ENCODE measurements at regions not wholly inside any gene's neighbourhood (a gene's known extent, or its start where the extent isn't known, plus 50 kb on each side); places are given as distances from the start of the nearest gene placed in this dataset.

- intact Hi-C loops (cut with DNase I; ENCODE audit: low total_unique reads): no loop called here
- Histone ChIP-seq H3K36me3 (no peaks in the 10 kb centered on the region), H3K4me3 (no peak overlapping the region), H3K27ac (no peak overlapping the region), H3K4me1 (no peaks in the 10 kb centered on the region), H3K27me3 (replicated peaks in 1 of 7) (peaks cover 0 to 3% (median 0%) of the 10 kb centered on the region in 7 donors), H3K9me3 (peaks cover 0 to under 1% (median 0%) of the 10 kb centered on the region in 8 donors)
- WGBS, 5 donors: 70 to 83% (median 80%) methylated on average over 4 of the region's 4 CpGs
- no peak for DNase-seq
- TF ChIP-seq POLR2AphosphoS5 (IDR thresholded peaks at IDR 0.05) (no peak), CTCF (IDR thresholded peaks at IDR 0.05 in 8 of 11, conservative IDR thresholded peaks at IDR 0.05 in 3 of 11) (no peak), POLR2A (IDR thresholded peaks at IDR 0.05) (no peak)
Observed at GRCh38 chr9:87139099-87139730, 191.9 kb upstream of the GAS1 start.

DNA sequence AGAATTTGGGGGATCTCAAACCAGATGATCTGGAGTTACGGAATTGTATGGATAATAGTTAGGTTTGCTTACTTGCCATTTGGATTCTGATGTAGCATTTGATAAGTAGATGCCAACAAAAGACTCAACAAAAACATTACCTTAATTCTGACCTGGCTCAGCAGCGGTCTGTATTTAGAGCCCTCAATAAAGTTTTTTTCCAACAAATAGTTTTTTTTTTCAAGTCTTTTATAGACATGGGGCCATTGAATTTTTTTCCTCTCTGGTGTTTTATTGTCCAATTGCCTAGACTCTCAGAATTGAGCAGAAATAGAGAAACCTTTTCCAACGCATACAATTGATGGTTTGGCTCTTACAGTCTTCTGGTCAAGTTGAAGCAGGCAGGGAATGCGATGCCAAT lies 192.8 kb upstream of the GAS1 start:
- H3K9me3 ChIP-seq: no peaks in the 10 kb centered on the region
- intact Hi-C loops (cut with DNase I; ENCODE audit: low total_unique reads): no loop called here
- H3K36me3 ChIP-seq: no peaks in the 10 kb centered on the region
- no peaks in the 10 kb centered on the region for H3K4me1 ChIP-seq
- WGBS, 5 donors: 80 to 92% (median 88%) methylated on average over 4 of the region's 4 CpGs
- H3K4me3 ChIP-seq: no peak overlapping the region
- DNase-seq: no peak
- H3K27me3 ChIP-seq (replicated peaks in 1 of 7): peaks cover 0 to 3% (median 0%) of the 10 kb centered on the region in 7 donors
- TF ChIP-seq POLR2A (IDR thresholded peaks at IDR 0.05) (no peak), CTCF (IDR thresholded peaks at IDR 0.05 in 8 of 11, conservative IDR thresholded peaks at IDR 0.05 in 3 of 11) (no peak), POLR2AphosphoS5 (IDR thresholded peaks at IDR 0.05) (no peak)
- H3K27ac ChIP-seq: no peak overlapping the region

- Histone ChIP-seq H3K9me3 (no peaks in the 10 kb centered on the region), H3K27me3 (replicated peaks in 1 of 7) (peaks cover 0 to 3% (median 0%) of the 10 kb centered on the region in 7 donors), H3K4me3 (no peak overlapping the region), H3K4me1 (no peaks in the 10 kb centered on the region), H3K27ac (no peak overlapping the region), H3K36me3 (no peaks in the 10 kb centered on the region)
- WGBS, 5 donors: 70 to 82% (median 76%) methylated on average over 6 of the region's 6 CpGs
- TF ChIP-seq CTCF (IDR thresholded peaks at IDR 0.05 in 8 of 11, conservative IDR thresholded peaks at IDR 0.05 in 3 of 11): no peak
- no peak for TF ChIP-seq POLR2A (IDR thresholded peaks at IDR 0.05)
- no peak for TF ChIP-seq POLR2AphosphoS5 (IDR thresholded peaks at IDR 0.05)
- intact Hi-C loops (cut with DNase I; ENCODE audit: low total_unique reads): no loop called here
- no peak for DNase-seq
Observed at GRCh38 chr9:87140605-87141109, 193.4 kb upstream of the GAS1 start.

GRCh38 chr9:87141124-87141523 lies 193.8 kb upstream of the GAS1 start:
- Histone ChIP-seq H3K9me3 (no peaks in the 10 kb centered on the region), H3K36me3 (no peaks in the 10 kb centered on the region), H3K4me3 (no peak overlapping the region), H3K27ac (no peak overlapping the region), H3K4me1 (no peaks in the 10 kb centered on the region), H3K27me3 (replicated peaks in 1 of 7) (peaks cover 0 to 3% (median 0%) of the 10 kb centered on the region in 7 donors)
- intact Hi-C loops (cut with DNase I; ENCODE audit: low total_unique reads): no loop called here
- no peak for TF ChIP-seq POLR2AphosphoS5 (IDR thresholded peaks at IDR 0.05)
- no peak for TF ChIP-seq POLR2A (IDR thresholded peaks at IDR 0.05)
- no peak for TF ChIP-seq CTCF (IDR thresholded peaks at IDR 0.05 in 8 of 11, conservative IDR thresholded peaks at IDR 0.05 in 3 of 11)
- no peak for DNase-seq
- WGBS, 5 donors: 63 to 80% (median 74%) methylated on average over 8 of the region's 8 CpGs
